Left lung (tissue), 4 donors: ENCODE measurements at regions not wholly inside any gene's neighbourhood (a gene's known extent, or its start where the extent isn't known, plus 50 kb on each side); places are given as distances from the start of the nearest gene placed in this dataset.

Experiments used
- ATAC-seq: fragments of 200-7000 bp; cut with Tn5 transposase; one replicate; pipeline ENCODE4 v1.9.1; 2020; ENCODE audit warnings: moderate library complexity
- DNase-seq, 4 donors: peaks; one replicate each; pipeline ENCODE4 v3.0.0-alpha.2; 2013 to 2020
- H3K27ac ChIP-seq, 2 donors: fragments of 200-600 bp; sonication (generic) in 1 of 2; one replicate each; pipeline versions ENCODE4 v1.5.0 to v1.8.0; 2020 to 2021
- H3K27me3 ChIP-seq, 2 donors: fragments of 200-600 bp; sonication (generic) in 1 of 2; one replicate each; pipeline versions ENCODE4 v1.5.0 to v1.8.0; 2020 to 2021
- H3K36me3 ChIP-seq, 2 donors: fragments of 200-600 bp; sonication (generic) in 1 of 2; one replicate each; pipeline versions ENCODE4 v1.5.0 to v1.8.0; 2020 to 2021
- H3K4me1 ChIP-seq, 2 donors: fragments of 200-600 bp; one replicate each; pipeline ENCODE4 v1.8.0; 2021
- H3K4me3 ChIP-seq, 2 donors: fragments of 200-600 bp; sonication (generic) in 1 of 2; one replicate each; pipeline versions ENCODE4 v1.5.0 to v1.8.0; 2020 to 2021; ENCODE audit warnings: mild to moderate bottlenecking in 1 of 2
- H3K9me3 ChIP-seq, 2 donors: fragments of 200-600 bp; sonication (generic) in 1 of 2; one replicate each; pipeline versions ENCODE4 v1.5.0 to v1.8.0; 2020 to 2021
- intact Hi-C, 2 donors: fragments of 100-400 bp; cut with DNase I; formaldehyde crosslinking; loops; one replicate each; pipeline versions ENCODE4 v1.11.2 to v1.14.2; 2022
- TF ChIP-seq, protein P1 (sequence below), 2 donors: fragments of 200-600 bp; sonication (generic) in 1 of 2; IDR thresholded peaks; one replicate each; pipeline versions ENCODE4 v1.5.0 to v1.8.0; 2021; ENCODE audit warnings: antibody characterized with exemption in 2 of 2
- donor health status: DM: no; HTN: yes; CAD: no.
- donor health status: DM: no; HTN: no; CAD: no.

DNA sequence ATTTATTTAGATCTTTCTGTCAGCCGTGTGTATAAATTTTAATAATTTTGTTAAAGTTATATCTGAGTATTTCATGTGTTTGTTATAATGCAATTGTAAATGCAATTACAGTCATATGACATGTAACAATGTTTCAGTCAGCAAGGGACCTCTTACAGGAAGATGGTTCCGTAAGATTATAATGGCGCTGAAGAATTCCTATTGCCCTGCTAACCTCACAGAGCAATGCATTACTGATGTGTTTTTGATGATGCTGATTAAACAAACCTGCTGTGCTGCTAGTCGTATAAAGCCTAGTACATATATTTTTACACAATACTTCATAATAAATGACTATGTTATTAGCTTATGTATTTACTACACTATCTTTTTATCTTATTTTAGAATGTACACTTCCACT lies 1166.4 kb downstream of the CDH12 start:
- ATAC-seq, result no peak
- no peak overlapping the region for H3K4me3 ChIP-seq
- no peaks in the 10 kb centered on the region for H3K27me3 ChIP-seq
- H3K4me1 ChIP-seq, result no peaks in the 10 kb centered on the region
- TF ChIP-seq, protein P1, sequence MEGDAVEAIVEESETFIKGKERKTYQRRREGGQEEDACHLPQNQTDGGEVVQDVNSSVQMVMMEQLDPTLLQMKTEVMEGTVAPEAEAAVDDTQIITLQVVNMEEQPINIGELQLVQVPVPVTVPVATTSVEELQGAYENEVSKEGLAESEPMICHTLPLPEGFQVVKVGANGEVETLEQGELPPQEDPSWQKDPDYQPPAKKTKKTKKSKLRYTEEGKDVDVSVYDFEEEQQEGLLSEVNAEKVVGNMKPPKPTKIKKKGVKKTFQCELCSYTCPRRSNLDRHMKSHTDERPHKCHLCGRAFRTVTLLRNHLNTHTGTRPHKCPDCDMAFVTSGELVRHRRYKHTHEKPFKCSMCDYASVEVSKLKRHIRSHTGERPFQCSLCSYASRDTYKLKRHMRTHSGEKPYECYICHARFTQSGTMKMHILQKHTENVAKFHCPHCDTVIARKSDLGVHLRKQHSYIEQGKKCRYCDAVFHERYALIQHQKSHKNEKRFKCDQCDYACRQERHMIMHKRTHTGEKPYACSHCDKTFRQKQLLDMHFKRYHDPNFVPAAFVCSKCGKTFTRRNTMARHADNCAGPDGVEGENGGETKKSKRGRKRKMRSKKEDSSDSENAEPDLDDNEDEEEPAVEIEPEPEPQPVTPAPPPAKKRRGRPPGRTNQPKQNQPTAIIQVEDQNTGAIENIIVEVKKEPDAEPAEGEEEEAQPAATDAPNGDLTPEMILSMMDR (IDR thresholded peaks at IDR 0.05), result no peak
- H3K36me3 ChIP-seq, result no peaks in the 10 kb centered on the region
- intact Hi-C loops, result no loop called here
- DNase-seq, result no peak
- H3K27ac ChIP-seq, result no peak overlapping the region
- no peaks in the 10 kb centered on the region for H3K9me3 ChIP-seq

- TF ChIP-seq, protein P1 (IDR thresholded peaks at IDR 0.05), result no peak
- H3K9me3 ChIP-seq, result no peaks in the 10 kb centered on the region
- H3K4me1 ChIP-seq, result no peaks in the 10 kb centered on the region
- DNase-seq, result no peak
- no peak overlapping the region for H3K4me3 ChIP-seq
- intact Hi-C loops, result no loop called here
- H3K27ac ChIP-seq, result no peak overlapping the region
- H3K27me3 ChIP-seq, result no peaks in the 10 kb centered on the region
- ATAC-seq, result no peak
- no peaks in the 10 kb centered on the region for H3K36me3 ChIP-seq
Measured at GRCh38 chr5:21685522-21685921, 1167.6 kb downstream of the CDH12 start.

- H3K36me3 ChIP-seq, result no peaks in the 10 kb centered on the region
- DNase-seq (no peak), ATAC-seq (no peak)
- H3K4me3 ChIP-seq, result no peak overlapping the region
- no peaks in the 10 kb centered on the region for H3K27me3 ChIP-seq
- H3K9me3 ChIP-seq, result no peaks in the 10 kb centered on the region
- TF ChIP-seq, protein P1 (IDR thresholded peaks at IDR 0.05), result no peak
- no peak overlapping the region for H3K27ac ChIP-seq
- no peaks in the 10 kb centered on the region for H3K4me1 ChIP-seq
- intact Hi-C loops, result no loop called here
Measured at GRCh38 chr5:21684992-21685391, 1168.2 kb downstream of the CDH12 start.

DNA sequence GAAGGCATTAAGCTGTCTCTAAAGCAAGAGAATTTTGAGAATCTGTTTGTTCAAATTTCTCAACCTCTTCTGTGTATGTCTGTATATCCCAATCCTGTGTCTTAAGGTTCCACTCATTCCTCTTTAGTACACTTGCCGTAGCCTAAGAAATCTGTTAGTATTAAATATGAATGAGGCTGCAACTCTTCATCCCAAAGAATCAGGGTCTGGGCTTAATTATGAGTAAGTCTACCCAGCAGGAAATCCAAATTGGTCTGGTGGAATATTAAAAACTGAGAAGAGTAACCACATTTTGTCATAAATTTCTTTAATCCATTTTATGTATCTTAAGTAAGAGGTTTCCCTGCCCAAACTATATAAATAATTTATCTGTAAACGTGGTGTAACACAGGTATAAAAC lies 1171.2 kb downstream of the CDH12 start:
- H3K4me3 ChIP-seq, result no peak overlapping the region
- no peak overlapping the region for H3K27ac ChIP-seq
- H3K4me1 ChIP-seq, result no peaks in the 10 kb centered on the region
- ATAC-seq (no peak), DNase-seq (no peak)
- no peaks in the 10 kb centered on the region for H3K9me3 ChIP-seq
- H3K36me3 ChIP-seq, result no peaks in the 10 kb centered on the region
- intact Hi-C loops, result no loop called here
- no peaks in the 10 kb centered on the region for H3K27me3 ChIP-seq
- TF ChIP-seq, protein P1 (IDR thresholded peaks at IDR 0.05), result no peak

- Histone ChIP-seq H3K36me3 (no peaks in the 10 kb centered on the region), H3K9me3 (no peaks in the 10 kb centered on the region), H3K27me3 (no peaks in the 10 kb centered on the region), H3K4me1 (no peaks in the 10 kb centered on the region), H3K27ac (no peak overlapping the region), H3K4me3 (no peak overlapping the region)
- TF ChIP-seq, protein P1 (IDR thresholded peaks at IDR 0.05), result no peak
- intact Hi-C loops, result no loop called here
- DNase-seq (no peak), ATAC-seq (no peak)
Measured at GRCh38 chr5:21680641-21681040, 1172.5 kb downstream of the CDH12 start.
